NCI-H2196 treated with DMSO at 0.1 percent for 48 hours (cell line): ENCODE measurements at regions not wholly inside any gene's neighbourhood (a gene's known extent, or its start where the extent isn't known, plus 50 kb on each side); places are given as distances from the start of the nearest gene placed in this dataset.

Experiments used
- DNase-seq: peaks from one replicate; lab custom pipeline; 2025; ENCODE audit not compliant: unreplicated experiment; lab: John Stamatoyannopoulos, UW

- no peak for DNase-seq
Observed at GRCh38 chr5:8756498-8757084, 789.3 kb downstream of the SEMA5A start.

DNA sequence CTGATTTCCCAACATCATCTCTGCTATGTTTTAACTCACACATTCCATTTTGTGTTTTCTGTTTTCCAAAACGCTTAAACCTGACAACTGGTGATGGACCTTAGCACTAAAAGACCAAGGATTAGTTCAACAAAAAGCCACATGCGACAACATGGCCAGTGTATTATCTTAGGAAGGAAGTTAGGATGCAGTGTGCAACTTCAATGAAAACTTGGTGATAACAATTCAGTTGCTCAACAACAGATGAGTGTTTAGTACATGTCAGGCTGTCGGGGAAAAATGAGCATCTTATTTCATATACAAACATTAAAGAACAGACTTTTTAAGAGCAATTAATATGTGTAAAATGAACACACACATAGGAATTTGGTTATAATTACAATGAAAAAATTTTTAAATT, 780.0 kb downstream of the SEMA5A start:
- no peak for DNase-seq

- DNase-seq: no peak
Observed at GRCh38 chr5:8766448-8766847, 779.4 kb downstream of the SEMA5A start.

GRCh38 chr5:8767111-8767510, 778.8 kb downstream of the SEMA5A start:
- no peak for DNase-seq

- no peak for DNase-seq
Observed at GRCh38 chr5:8767746-8768145, 778.1 kb downstream of the SEMA5A start.

DNA sequence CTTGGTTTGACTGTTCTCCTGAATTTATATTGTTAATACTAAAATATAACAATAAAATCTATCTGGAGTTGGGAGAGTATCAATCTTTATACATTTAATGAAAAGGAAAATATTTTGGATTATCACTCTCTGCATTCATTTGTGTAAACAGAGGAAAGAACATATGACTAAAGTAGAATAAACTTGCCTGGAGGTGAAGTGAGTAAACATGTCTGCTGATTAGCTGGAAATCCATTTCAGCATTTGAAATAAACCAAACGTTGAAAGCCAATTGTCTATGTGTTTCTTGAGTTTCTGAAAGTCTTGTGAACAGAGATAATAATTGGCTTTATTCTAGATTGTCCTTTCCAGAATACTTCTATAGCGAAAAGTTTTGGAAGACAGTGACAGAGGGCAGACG, 776.2 kb downstream of the SEMA5A start:
- no peak for DNase-seq

GRCh38 chr5:8770431-8770830, 775.4 kb downstream of the SEMA5A start:
- DNase-seq: no peak

- no peak for DNase-seq
Observed at GRCh38 chr5:8773046-8773615, 772.7 kb downstream of the SEMA5A start.

DNA sequence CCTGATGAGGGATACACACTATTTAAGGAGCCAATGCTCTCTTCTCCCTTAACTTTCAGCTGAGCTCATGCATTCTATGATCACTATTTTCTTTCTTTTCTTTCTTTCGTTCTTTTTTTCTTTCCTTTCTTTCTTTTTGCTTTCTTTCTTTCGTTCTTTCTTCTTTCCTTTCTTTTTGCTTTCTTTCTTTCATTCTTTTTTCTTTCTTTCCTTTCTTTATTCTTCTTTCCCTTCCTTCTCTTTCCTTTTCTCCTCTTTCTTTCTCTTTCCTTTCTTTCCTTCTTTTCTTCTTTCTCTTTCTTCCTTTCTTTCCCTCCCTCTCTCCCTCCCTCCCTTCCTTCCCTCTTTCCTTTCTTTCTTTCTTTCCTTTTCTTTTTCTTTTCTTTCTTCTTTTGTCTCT, 761.2 kb downstream of the SEMA5A start:
- no peak for DNase-seq

GRCh38 chr5:8788246-8788645, 757.6 kb downstream of the SEMA5A start:
- no peak for DNase-seq

GRCh38 chr5:8805653-8806052, 740.2 kb downstream of the SEMA5A start:
- no peak for DNase-seq

GRCh38 chr5:8807636-8808035, 738.2 kb downstream of the SEMA5A start:
- no peak for DNase-seq

DNA sequence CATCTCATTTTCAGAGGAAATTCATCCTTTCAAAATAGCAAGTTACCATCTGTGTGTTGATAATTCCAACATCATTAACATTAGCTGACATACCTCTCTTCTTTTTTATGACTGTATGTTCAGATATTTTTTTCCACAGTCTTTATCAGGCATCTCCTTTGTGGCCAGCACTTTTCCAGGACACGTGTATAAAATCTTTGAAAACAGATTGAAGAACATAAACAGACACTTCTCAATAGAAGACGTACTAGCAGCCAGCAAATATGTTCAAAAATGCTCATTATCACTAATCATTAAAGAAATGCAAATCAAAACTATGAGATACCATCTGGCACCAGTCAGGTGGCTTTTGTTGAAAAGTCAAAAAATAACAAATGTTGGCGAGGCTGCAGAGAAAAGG, 734.3 kb downstream of the SEMA5A start:
- no peak for DNase-seq

- no peak for DNase-seq
Observed at GRCh38 chr5:8813180-8813579, 732.7 kb downstream of the SEMA5A start.

GRCh38 chr5:8814105-8814504, 731.8 kb downstream of the SEMA5A start:
- no peak for DNase-seq

DNA sequence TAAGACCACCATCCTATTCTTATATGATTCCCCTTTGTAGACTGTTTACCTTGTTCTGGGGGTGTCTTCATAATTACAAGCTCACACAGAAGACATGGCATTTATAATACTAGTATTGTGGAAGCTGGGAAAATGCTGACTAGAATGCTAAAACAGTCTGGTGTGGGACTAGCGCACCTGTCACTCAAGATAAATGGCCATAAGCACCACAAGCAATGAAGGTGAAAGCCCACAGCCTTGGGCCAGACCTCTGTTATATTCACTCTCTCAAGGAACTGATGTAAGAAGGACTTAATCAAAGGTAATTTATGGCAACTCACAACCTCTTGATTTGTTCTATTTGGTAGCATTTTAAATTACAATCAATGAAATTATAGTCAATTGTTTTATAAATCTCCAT, 721.5 kb downstream of the SEMA5A start:
- no peak for DNase-seq

- no peak for DNase-seq
Observed at GRCh38 chr5:8825139-8825757, 720.6 kb downstream of the SEMA5A start.

DNA sequence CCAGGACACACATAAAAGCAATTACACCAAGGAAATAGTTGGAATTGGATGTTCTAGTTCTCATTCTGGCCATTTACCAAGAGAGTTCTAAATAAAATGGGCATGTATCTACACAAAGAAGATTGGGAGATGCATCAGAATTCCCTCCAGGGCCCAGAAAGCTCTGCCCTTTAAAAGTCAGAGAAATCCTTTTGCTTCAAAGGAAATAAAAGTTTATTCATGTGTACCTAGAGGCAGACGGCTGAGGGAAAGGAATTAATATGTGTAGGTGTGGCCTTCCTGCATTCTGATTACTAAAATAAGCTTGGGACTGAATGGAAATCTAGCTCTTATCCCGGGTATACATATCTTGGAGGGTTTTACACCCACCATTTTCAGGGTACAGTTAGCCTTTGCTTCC, 719.4 kb downstream of the SEMA5A start:
- no peak for DNase-seq

GRCh38 chr5:8827696-8828095, 718.2 kb downstream of the SEMA5A start:
- no peak for DNase-seq

DNA sequence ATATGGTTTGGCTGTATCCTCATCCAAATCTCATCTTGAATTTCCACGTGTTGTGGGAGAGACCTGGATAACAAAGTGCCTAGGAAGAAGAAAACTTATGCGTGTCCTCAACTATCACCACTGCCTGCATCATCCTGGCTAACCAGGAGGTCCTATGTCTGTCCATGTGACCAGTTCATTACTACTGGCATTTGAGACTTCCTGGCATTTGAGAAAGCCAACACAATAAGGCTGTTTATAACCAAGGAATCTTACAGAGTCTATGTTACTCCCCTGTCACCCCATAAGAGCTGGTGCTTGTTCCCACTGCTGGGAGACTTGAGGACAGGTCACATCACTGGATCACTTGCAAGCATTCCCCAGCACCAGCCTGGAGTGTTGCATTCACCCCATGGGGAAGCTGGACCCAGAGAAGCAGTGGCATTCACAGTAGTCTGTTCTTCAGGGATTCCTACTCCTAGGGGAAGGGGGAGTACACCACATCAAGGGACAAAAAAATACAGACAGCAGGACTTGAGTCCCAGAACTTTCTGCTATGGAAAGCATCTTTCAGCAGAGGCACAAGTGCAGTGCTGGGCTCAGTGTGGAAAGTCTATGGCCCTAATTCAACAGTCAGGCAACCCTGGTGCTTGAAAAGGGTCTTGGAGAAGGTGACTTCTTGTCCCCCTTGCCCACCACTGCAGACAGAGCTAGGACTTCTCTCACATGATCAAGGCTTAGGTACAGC, 717.1 kb downstream of the SEMA5A start:
- no peak for DNase-seq

DNA sequence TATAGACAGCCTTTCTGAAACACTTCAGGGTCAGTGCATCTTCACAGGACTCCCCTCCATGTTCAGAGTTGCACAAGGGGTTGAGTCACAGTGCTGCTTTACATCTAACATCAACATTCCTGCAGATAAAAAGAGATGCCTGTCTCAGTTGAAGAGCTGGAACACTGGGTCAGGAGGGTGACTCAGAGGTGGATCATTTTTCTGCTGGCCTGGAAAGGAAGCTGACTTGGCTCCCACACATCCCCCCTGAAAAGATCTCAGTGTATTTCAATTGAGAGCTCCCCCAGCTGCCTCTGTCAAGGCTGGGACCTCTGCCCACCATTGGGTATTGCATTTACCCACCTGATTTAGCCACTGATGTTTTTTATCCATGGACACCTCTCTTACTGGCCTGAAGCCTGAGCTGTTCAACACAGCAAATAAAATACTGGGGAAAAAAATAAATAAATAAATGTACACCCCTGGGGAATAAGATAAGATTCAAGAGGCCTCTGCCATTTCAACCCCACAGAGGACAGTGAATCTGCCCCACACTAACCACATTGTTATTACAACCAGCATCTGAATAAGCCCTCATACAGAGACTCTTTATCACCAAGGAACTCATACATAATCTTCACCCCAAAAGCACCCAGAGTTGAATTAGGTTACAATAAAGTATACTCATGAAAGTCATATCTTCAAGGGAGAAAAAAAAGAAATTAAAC, 716.4 kb downstream of the SEMA5A start:
- no peak for DNase-seq

GRCh38 chr5:8831251-8831650, 714.6 kb downstream of the SEMA5A start:
- no peak for DNase-seq
